Endodermal cell (in vitro differentiated cells): ENCODE measurements at regions not wholly inside any gene's neighbourhood (a gene's known extent, or its start where the extent isn't known, plus 50 kb on each side); places are given as distances from the start of the nearest gene placed in this dataset.

Source experiments
- DNase-seq: peaks from one replicate; pipeline ENCODE4 v3.0.0-alpha.2; 2017
- H3K27ac ChIP-seq: 2 replicates; pipeline ENCODE4 v1.5.1; 2013; ENCODE audit warnings: mild to moderate bottlenecking, low read depth, low read length, moderate library complexity
- H3K27me3 ChIP-seq: 2 replicates; pipeline ENCODE4 v1.6.1; 2013; ENCODE audit warnings: mild to moderate bottlenecking, low read length, moderate library complexity; ENCODE audit not compliant: insufficient read depth, control insufficient read depth, poor library complexity, severe bottlenecking
- H3K36me3 ChIP-seq: 2 replicates; pipeline ENCODE4 v1.7.0; 2013; ENCODE audit warnings: mild to moderate bottlenecking, low read length, moderate library complexity; ENCODE audit not compliant: control insufficient read depth, insufficient read depth
- H3K4me1 ChIP-seq: one replicate; pipeline ENCODE4 v1.7.0; 2013; ENCODE audit warnings: low read length; ENCODE audit not compliant: control insufficient read depth, insufficient read depth
- H3K4me3 ChIP-seq: 2 replicates; pipeline ENCODE4 v1.5.1; 2013; ENCODE audit warnings: mild to moderate bottlenecking, low read length, moderate library complexity
- H3K9ac ChIP-seq: 2 replicates; pipeline ENCODE4 v1.6.1; 2013; ENCODE audit warnings: mild to moderate bottlenecking, low read length, moderate library complexity; ENCODE audit not compliant: poor library complexity, severe bottlenecking; ENCODE audit errors: extremely low read depth
- H3K9me3 ChIP-seq: 2 replicates; pipeline ENCODE4 v1.6.1; 2013; ENCODE audit warnings: mild to moderate bottlenecking, low read length, moderate library complexity; ENCODE audit not compliant: control insufficient read depth
- H3K27ac Mint-ChIP-seq: 2 replicates; pipeline ENCODE4 v1.8.0; 2020; ENCODE audit warnings: mixed read lengths
- H3K27me3 Mint-ChIP-seq: 2 replicates; pipeline ENCODE4 v1.8.0; 2021; ENCODE audit warnings: mild to moderate bottlenecking, mixed read lengths; ENCODE audit not compliant: insufficient read depth
- H3K36me3 Mint-ChIP-seq: 2 replicates; pipeline ENCODE4 v1.8.0; 2020; ENCODE audit warnings: low read depth, mixed read lengths
- H3K4me1 Mint-ChIP-seq: 2 replicates; pipeline ENCODE4 v1.8.0; 2020; ENCODE audit warnings: mixed read lengths
- H3K4me3 Mint-ChIP-seq: 2 replicates; pipeline ENCODE4 v1.8.0; 2020; ENCODE audit warnings: mild to moderate bottlenecking, moderate library complexity, mixed read lengths
- H3K9me3 Mint-ChIP-seq: 2 replicates; pipeline ENCODE4 v1.8.0; 2020; ENCODE audit warnings: mild to moderate bottlenecking, mixed read lengths
- whole genome bisulfite sequencing, 2 experiments: methylation state at CpG; one replicate each; pipeline versions ENCODE4 v1.1.5 to v1.1.7; 2013; ENCODE audit warnings: missing lambda C conversion rate in 2 of 2, mixed read lengths in 1 of 2; ENCODE audit not compliant: insufficient coverage in 1 of 2, insufficient read length in 1 of 2; 5-methylcytosine and 5-hydroxymethylcytosine counted together
- TF ChIP-seq, protein P1 (sequence below): fragments of 200-600 bp; sonication (generic); conservative IDR thresholded peaks from 2 replicates; pipeline ENCODE4 v1.5.0; 2021; ENCODE audit warnings: antibody characterized with exemption, mild to moderate bottlenecking

- 85 to 89% methylated on average over 1 to 2 of the region's 2 CpGs for WGBS, 2 experiments
- DNase-seq: no peak
- H3K36me3 Mint-ChIP-seq: no peaks in the 10 kb centered on the region
- H3K36me3 ChIP-seq: no peaks in the 10 kb centered on the region
- H3K27me3 Mint-ChIP-seq: no peaks in the 10 kb centered on the region
- H3K27ac Mint-ChIP-seq: no peak overlapping the region
- H3K9ac ChIP-seq: no peak overlapping the region
- no peaks in the 10 kb centered on the region for H3K9me3 ChIP-seq
- no peaks in the 10 kb centered on the region for H3K4me1 ChIP-seq
- H3K4me3 Mint-ChIP-seq: no peak overlapping the region
- no peaks in the 10 kb centered on the region for H3K9me3 Mint-ChIP-seq
- no peak overlapping the region for H3K27ac ChIP-seq
- peaks cover 2% of the 10 kb centered on the region for H3K4me1 Mint-ChIP-seq
- TF ChIP-seq, protein P1, sequence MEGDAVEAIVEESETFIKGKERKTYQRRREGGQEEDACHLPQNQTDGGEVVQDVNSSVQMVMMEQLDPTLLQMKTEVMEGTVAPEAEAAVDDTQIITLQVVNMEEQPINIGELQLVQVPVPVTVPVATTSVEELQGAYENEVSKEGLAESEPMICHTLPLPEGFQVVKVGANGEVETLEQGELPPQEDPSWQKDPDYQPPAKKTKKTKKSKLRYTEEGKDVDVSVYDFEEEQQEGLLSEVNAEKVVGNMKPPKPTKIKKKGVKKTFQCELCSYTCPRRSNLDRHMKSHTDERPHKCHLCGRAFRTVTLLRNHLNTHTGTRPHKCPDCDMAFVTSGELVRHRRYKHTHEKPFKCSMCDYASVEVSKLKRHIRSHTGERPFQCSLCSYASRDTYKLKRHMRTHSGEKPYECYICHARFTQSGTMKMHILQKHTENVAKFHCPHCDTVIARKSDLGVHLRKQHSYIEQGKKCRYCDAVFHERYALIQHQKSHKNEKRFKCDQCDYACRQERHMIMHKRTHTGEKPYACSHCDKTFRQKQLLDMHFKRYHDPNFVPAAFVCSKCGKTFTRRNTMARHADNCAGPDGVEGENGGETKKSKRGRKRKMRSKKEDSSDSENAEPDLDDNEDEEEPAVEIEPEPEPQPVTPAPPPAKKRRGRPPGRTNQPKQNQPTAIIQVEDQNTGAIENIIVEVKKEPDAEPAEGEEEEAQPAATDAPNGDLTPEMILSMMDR: no peak
- H3K27me3 ChIP-seq: no peaks in the 10 kb centered on the region
- no peak overlapping the region for H3K4me3 ChIP-seq
Observed at GRCh38 chr1:67619080-67619479, 65.9 kb upstream of the GADD45A start.

GRCh38 chr1:67623906-67624305 is 61.1 kb upstream of the GADD45A start:
- H3K27me3 Mint-ChIP-seq: peaks cover 8% of the 10 kb centered on the region

DNA sequence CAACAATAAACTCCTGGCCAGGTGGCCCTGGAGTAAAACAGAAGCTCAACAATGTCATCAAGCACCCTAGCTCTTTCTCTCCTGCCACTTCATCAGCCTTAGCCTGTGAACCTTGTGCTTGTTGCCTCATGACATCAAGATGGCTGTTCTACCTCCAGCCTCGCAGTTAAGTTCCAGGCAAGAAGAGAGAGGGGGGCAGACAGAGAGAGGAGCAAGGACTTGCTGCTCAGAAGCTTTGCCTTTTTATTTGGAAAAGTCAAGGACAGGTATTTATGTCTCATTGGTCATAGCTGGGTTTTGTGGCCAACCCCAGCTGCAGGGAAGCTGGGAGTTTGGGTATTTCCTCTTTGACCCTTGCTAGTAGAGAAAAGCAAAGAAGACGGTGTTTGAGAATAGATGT is 60.3 kb upstream of the GADD45A start:
- H3K27me3 ChIP-seq: no peaks in the 10 kb centered on the region
- no peak overlapping the region for H3K27ac ChIP-seq
- Mint-ChIP-seq H3K4me3 (no peak overlapping the region), H3K36me3 (no peaks in the 10 kb centered on the region), H3K9me3 (no peaks in the 10 kb centered on the region), H3K27me3 (peaks cover 8% of the 10 kb centered on the region), H3K27ac (no peak overlapping the region), H3K4me1 (no peaks in the 10 kb centered on the region)
- H3K9me3 ChIP-seq: no peaks in the 10 kb centered on the region
- H3K4me3 ChIP-seq: no peak overlapping the region
- no peak overlapping the region for H3K9ac ChIP-seq
- TF ChIP-seq, protein P1: no peak
- 98% methylated on average over 2 of the region's 2 CpGs; no CpG with 5 or more reads in 1 of the 2 experiments for WGBS, 2 experiments
- no peak for DNase-seq
- no peaks in the 10 kb centered on the region for H3K4me1 ChIP-seq
- H3K36me3 ChIP-seq: no peaks in the 10 kb centered on the region

More at GRCh38 chr1:67623906-67624305, 61.1 kb upstream of the GADD45A start:
- Mint-ChIP-seq H3K36me3 (no peaks in the 10 kb centered on the region), H3K27ac (no peak overlapping the region), H3K4me3 (no peak overlapping the region), H3K9me3 (no peaks in the 10 kb centered on the region), H3K4me1 (peaks cover 2% of the 10 kb centered on the region)
- Histone ChIP-seq H3K27me3 (no peaks in the 10 kb centered on the region), H3K9me3 (no peaks in the 10 kb centered on the region), H3K36me3 (no peaks in the 10 kb centered on the region), H3K9ac (no peak overlapping the region), H3K27ac (no peak overlapping the region), H3K4me1 (no peaks in the 10 kb centered on the region), H3K4me3 (no peak overlapping the region)
- no peak for DNase-seq
- TF ChIP-seq, protein P1: no peak
- 98 to 100% methylated on average over 1 to 3 of the region's 3 CpGs for WGBS, 2 experiments
